DND-41 (cell line): ENCODE measurements at regions not wholly inside any gene's neighbourhood (a gene's known extent, or its start where the extent isn't known, plus 50 kb on each side); places are given as distances from the start of the nearest gene placed in this dataset.

ENCODE experiments used
- ATAC-seq: fragments of 200-7000 bp; cut with Tn5 transposase; 3 replicates; pipeline ENCODE4 v1.9.1; 2021; ENCODE audit warnings: low read depth; ENCODE audit not compliant: insufficient read depth
- DNase-seq: peaks from one replicate; pipeline ENCODE4 v3.0.0-alpha.2; 2020
- H2AFZ ChIP-seq: 2 replicates; pipeline ENCODE4 v1.6.0; 2012; ENCODE audit warnings: low read depth, low read length
- H3K27ac ChIP-seq: 2 replicates; pipeline ENCODE4 v1.5.1; 2012; ENCODE audit warnings: low read length, inconsistent platforms
- H3K27me3 ChIP-seq: fragments of 200-600 bp; sonication (generic); 2 replicates; pipeline ENCODE4 v1.6.0; 2012; ENCODE audit warnings: low read length, mild to moderate bottlenecking, inconsistent platforms; ENCODE audit not compliant: insufficient read depth, poor library complexity
- H3K36me3 ChIP-seq: 2 replicates; pipeline ENCODE4 v1.5.1; 2012; ENCODE audit warnings: low read length, inconsistent platforms; ENCODE audit not compliant: insufficient read depth
- H3K4me1 ChIP-seq: 2 replicates; pipeline ENCODE4 v1.5.1; 2012; ENCODE audit warnings: mild to moderate bottlenecking, low read length; ENCODE audit not compliant: insufficient read depth
- H3K4me2 ChIP-seq: 2 replicates; pipeline ENCODE4 v1.6.0; 2012; ENCODE audit warnings: mild to moderate bottlenecking, moderate library complexity, low read length, inconsistent platforms; ENCODE audit not compliant: insufficient read depth
- H3K4me3 ChIP-seq, 2 experiments: fragments of 200-600 bp in 1 of 2; shearing (Covaris generic) in 1 of 2; 2 replicates each; pipeline ENCODE4 v1.5.1; 2012 to 2016; ENCODE audit warnings: inconsistent platforms in 2 of 2, low read length in 2 of 2, mild to moderate bottlenecking in 2 of 2, low read depth in 1 of 2, moderate library complexity in 1 of 2
- H3K79me2 ChIP-seq: 2 replicates; pipeline ENCODE4 v1.6.0; 2012; ENCODE audit warnings: low read length, inconsistent platforms; ENCODE audit not compliant: insufficient read depth
- H3K9ac ChIP-seq: 2 replicates; pipeline ENCODE4 v1.6.0; 2012; ENCODE audit warnings: low read depth, mild to moderate bottlenecking, inconsistent platforms, low read length, moderate library complexity
- H3K9me3 ChIP-seq: 2 replicates; pipeline ENCODE4 v1.5.1; 2012; ENCODE audit warnings: low read length, moderate library complexity, mild to moderate bottlenecking, inconsistent platforms; ENCODE audit not compliant: insufficient read depth, severe bottlenecking
- H4K20me1 ChIP-seq: 2 replicates; pipeline ENCODE4 v1.6.0; 2012; ENCODE audit warnings: low read length; ENCODE audit not compliant: insufficient read depth
- CTCF ChIP-seq: IDR thresholded peaks from 2 replicates; pipeline ENCODE4 v1.5.1; 2012; ENCODE audit warnings: borderline replicate concordance, low read length, moderate library complexity, mild to moderate bottlenecking; ENCODE audit not compliant: poor library complexity, severe bottlenecking; ENCODE audit errors: extremely low read depth
- EZH2 ChIP-seq: IDR thresholded peaks from 3 replicates; pipeline ENCODE4 v1.6.1; 2012; ENCODE audit warnings: borderline replicate concordance, low read depth, mild to moderate bottlenecking, moderate library complexity, low read length, inconsistent platforms; ENCODE audit not compliant: severe bottlenecking

- Histone ChIP-seq H3K36me3 (no peaks in the 10 kb centered on the region), H3K4me2 (no peak overlapping the region), H3K4me3 (no peak overlapping the region), H2AFZ (no peak overlapping the region), H3K27ac (no peak overlapping the region), H3K27me3 (no peaks in the 10 kb centered on the region), H3K4me1 (no peaks in the 10 kb centered on the region), H4K20me1 (no peaks in the 10 kb centered on the region), H3K9ac (no peak overlapping the region), H3K79me2 (no peaks in the 10 kb centered on the region), H3K9me3 (no peaks in the 10 kb centered on the region)
- DNase-seq (no peak), ATAC-seq (no peak)
- TF ChIP-seq EZH2: no peak
- no peak for TF ChIP-seq CTCF
Measured at GRCh38 chrX:35670889-35671288, 127.3 kb upstream of the MAGEB16 start.

- Histone ChIP-seq H3K79me2 (no peaks in the 10 kb centered on the region), H3K4me1 (no peaks in the 10 kb centered on the region), H3K27ac (no peak overlapping the region), H3K27me3 (no peaks in the 10 kb centered on the region), H4K20me1 (no peaks in the 10 kb centered on the region), H3K36me3 (no peaks in the 10 kb centered on the region), H3K4me3 (no peak overlapping the region), H3K9me3 (no peaks in the 10 kb centered on the region), H3K4me2 (no peak overlapping the region), H2AFZ (no peak overlapping the region), H3K9ac (no peak overlapping the region)
- no peak for DNase-seq
- ATAC-seq: no peak
- no peak for TF ChIP-seq EZH2
- TF ChIP-seq CTCF: no peak
Measured at GRCh38 chrX:35675151-35675550, 123.0 kb upstream of the MAGEB16 start.

- no peak overlapping the region for H3K9ac ChIP-seq
- no peaks in the 10 kb centered on the region for H3K9me3 ChIP-seq
- TF ChIP-seq CTCF (no peak), EZH2 (no peak)
- no peak overlapping the region for H2AFZ ChIP-seq
- ATAC-seq (no peak), DNase-seq (no peak)
- H3K27ac ChIP-seq: no peak overlapping the region
- H3K4me1 ChIP-seq: no peaks in the 10 kb centered on the region
- no peaks in the 10 kb centered on the region for H3K27me3 ChIP-seq
- no peak overlapping the region for H3K4me2 ChIP-seq
- no peaks in the 10 kb centered on the region for H4K20me1 ChIP-seq
- no peaks in the 10 kb centered on the region for H3K79me2 ChIP-seq
- H3K4me3 ChIP-seq: no peak overlapping the region
- H3K36me3 ChIP-seq: no peaks in the 10 kb centered on the region
Measured at GRCh38 chrX:35680940-35681346, 117.2 kb upstream of the MAGEB16 start.

GRCh38 chrX:35682476-35682875 lies 115.7 kb upstream of the MAGEB16 start:
- Histone ChIP-seq H3K4me3 (no peak overlapping the region), H2AFZ (no peak overlapping the region), H3K27ac (no peak overlapping the region), H3K27me3 (no peaks in the 10 kb centered on the region), H3K9me3 (no peaks in the 10 kb centered on the region), H3K9ac (no peak overlapping the region), H4K20me1 (no peaks in the 10 kb centered on the region), H3K79me2 (no peaks in the 10 kb centered on the region), H3K36me3 (no peaks in the 10 kb centered on the region), H3K4me2 (no peak overlapping the region), H3K4me1 (no peaks in the 10 kb centered on the region)
- DNase-seq (no peak), ATAC-seq (no peak)
- TF ChIP-seq CTCF (no peak), EZH2 (no peak)
